ENCODE measurements at regions not wholly inside any gene's neighbourhood (a gene's known extent, or its start where the extent isn't known, plus 50 kb on each side); places are given as distances from the start of the nearest gene placed in this dataset.

DNA sequence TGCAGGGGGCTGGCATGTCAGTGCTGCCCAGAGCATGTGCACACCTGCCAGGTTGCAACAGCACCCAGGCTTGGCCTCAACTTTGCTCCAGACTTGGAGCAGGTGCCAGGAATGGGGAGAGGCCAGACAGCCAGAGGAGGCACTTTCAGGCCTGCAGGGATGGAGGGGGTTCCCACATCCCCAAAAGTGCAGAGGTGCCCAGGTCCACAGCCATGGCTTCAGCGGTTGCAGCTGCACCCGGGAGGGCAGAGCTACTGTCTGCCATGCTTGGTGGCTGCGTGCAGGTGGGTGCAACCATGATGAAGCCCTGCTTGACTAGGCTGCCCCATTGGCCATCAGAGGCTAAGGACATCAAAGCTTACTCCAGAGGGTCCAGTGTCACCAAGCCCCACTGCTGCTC lies 196.8 kb upstream of the VRK2 start:
- TF ChIP-seq, protein P1, sequence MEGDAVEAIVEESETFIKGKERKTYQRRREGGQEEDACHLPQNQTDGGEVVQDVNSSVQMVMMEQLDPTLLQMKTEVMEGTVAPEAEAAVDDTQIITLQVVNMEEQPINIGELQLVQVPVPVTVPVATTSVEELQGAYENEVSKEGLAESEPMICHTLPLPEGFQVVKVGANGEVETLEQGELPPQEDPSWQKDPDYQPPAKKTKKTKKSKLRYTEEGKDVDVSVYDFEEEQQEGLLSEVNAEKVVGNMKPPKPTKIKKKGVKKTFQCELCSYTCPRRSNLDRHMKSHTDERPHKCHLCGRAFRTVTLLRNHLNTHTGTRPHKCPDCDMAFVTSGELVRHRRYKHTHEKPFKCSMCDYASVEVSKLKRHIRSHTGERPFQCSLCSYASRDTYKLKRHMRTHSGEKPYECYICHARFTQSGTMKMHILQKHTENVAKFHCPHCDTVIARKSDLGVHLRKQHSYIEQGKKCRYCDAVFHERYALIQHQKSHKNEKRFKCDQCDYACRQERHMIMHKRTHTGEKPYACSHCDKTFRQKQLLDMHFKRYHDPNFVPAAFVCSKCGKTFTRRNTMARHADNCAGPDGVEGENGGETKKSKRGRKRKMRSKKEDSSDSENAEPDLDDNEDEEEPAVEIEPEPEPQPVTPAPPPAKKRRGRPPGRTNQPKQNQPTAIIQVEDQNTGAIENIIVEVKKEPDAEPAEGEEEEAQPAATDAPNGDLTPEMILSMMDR (conservative IDR thresholded peaks at IDR 0.05) = no peak
- no peak for TF ChIP-seq EZH2 (IDR thresholded peaks at IDR 0.05; ENCODE audit: low read depth)

All from PC-9 (cell line).